ENCODE measurements at regions not wholly inside any gene's neighbourhood (a gene's known extent, or its start where the extent isn't known, plus 50 kb on each side); places are given as distances from the start of the nearest gene placed in this dataset.
A peak's percentile ranks its signal among the peaks of the same experiment; 100 is the strongest.

GRCh38 chr6:1091900-1092299, 220.0 kb upstream of the FOXQ1 start:
- DNase-seq (ENCODE audit: low read depth), result no peak

GRCh38 chr6:1089859-1090258, 222.0 kb upstream of the FOXQ1 start:
- DNase-seq (ENCODE audit: low read depth), result no peak

GRCh38 chr6:1088492-1089001, 223.4 kb upstream of the FOXQ1 start:
- DNase-seq (ENCODE audit: low read depth), result no peak

DNA sequence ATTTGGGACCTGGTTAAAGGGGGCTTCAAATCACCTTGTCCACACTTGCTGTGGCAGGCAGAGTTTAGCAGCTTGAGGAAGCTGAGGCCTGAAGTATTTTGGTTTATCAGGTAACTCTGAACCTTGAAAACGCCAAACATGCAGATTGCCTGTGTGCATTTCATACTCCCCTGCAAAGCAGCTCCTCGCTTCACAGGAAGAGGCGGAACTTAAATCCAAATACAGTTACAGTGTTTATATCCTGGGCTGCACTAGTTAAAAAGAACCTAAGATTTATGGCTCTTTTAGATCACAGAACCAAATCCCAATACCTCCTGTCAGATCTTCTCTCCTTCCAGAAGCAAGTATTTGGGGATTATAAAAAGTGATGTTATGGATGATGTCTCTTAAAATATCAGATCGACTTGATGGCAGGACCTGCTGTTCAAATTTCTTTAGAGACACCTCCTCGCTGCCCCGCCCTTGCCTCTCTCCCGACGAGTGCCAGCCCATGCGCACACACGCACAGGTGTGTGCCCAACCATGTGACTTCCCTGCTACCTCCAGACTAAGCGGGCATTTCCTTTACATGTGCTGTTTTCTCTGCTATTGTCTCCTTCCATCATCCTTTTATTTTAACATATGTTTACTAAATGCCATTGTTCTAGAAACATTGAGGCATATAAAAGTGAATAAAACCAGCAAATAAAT, 224.6 kb upstream of the FOXQ1 start:
- no peak for DNase-seq (ENCODE audit: low read depth)

- no peak for DNase-seq (ENCODE audit: low read depth)
These were observed 225.3 kb upstream of the FOXQ1 start for GRCh38 chr6:1086446-1087153.

GRCh38 chr6:1082285-1082935, 229.5 kb upstream of the FOXQ1 start:
- peak; percentile 3 for DNase-seq (ENCODE audit: low read depth)

GRCh38 chr6:1081551-1082284, 230.2 kb upstream of the FOXQ1 start:
- DNase-seq (ENCODE audit: low read depth), result no peak

GRCh38 chr6:1080453-1081337, 231.2 kb upstream of the FOXQ1 start:
- no peak for DNase-seq (ENCODE audit: low read depth)

DNA sequence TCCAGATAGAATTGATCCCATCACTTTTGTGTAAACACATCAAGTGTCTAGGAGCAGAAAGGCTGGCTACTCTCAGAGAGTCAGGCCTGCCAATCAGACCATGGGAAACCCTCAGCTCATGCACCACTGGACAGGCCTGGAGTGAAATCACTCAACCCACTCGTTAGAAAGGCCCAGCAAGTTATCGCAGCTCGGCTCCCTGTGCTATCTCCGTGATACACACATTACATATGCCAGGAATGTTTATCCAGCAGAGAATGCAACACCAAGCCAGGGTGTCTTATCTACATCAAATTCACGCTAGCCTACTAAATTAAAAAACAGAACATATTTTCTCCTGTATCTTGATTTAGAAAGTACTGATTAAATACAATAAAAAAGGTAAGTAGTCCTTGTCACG, 232.4 kb upstream of the FOXQ1 start:
- no peak for DNase-seq (ENCODE audit: low read depth)

GRCh38 chr6:1077478-1078416, 234.2 kb upstream of the FOXQ1 start:
- no peak for DNase-seq (ENCODE audit: low read depth)

DNA sequence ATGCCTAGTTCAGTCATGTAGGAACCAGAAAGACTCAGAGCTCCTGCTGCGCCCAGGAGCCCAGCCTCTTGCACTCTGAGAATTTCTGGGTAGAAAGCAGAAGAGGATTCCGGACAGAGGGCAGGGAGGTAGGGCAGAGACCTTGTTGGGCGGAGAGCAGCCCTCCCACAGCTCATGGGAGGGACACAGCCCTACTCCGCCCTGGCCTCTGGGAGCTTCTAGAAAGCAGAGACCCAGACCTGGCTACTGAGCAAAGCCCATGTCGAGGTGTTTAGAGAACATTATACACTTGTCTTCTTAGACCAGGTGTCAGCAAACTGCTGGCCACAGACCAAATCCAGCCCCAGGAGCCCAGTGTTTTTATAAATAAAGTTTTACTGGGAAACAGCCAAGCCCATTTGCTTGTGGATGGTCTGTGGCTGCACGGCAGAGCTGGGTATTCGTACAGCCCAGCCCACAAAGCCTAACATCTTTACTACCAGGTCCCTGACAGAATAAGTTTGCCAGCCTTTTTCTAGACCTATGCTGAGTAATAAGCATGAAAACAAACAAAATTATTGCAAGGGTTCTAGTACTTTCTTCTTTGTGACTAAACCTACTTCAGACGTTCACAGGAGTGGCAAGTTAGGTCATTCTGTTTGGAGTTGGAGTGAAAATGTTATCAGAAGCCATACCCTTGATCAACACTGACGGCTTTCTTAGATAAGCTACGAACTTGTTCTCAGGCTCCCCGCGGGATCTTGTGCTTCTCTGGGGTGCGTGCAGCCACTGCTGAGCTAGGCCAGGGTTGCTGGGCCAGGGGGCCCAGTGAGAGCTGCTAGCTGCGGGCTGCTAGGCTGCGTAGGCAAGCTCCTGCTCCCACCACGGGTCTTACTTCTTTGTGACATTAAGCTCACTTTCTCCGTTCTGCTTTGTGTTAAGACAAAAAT, 235.1 kb upstream of the FOXQ1 start:
- no peak for DNase-seq (ENCODE audit: low read depth)

DNA sequence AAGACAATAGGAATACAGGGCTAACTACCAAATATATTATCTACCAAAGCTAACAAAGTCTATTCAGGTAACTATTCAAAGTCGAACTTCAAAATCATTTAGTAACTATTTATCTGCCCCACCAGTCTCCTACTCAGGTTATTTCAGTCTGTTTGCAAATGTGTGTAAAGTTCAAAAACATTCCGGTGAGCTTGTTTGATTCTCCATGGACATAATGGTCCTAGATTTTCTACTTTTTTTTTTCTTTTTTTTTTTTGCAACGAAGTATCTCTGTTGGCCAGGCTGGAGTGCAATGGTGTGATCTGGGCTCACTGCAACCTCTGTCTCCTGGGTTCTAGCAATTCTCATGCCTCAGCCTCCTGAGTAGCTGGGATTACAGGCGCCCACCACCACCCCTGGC, 236.0 kb upstream of the FOXQ1 start:
- DNase-seq (ENCODE audit: low read depth), result no peak

- DNase-seq (ENCODE audit: low read depth), result no peak
These were observed 236.5 kb upstream of the FOXQ1 start for GRCh38 chr6:1075444-1075843.

DNA sequence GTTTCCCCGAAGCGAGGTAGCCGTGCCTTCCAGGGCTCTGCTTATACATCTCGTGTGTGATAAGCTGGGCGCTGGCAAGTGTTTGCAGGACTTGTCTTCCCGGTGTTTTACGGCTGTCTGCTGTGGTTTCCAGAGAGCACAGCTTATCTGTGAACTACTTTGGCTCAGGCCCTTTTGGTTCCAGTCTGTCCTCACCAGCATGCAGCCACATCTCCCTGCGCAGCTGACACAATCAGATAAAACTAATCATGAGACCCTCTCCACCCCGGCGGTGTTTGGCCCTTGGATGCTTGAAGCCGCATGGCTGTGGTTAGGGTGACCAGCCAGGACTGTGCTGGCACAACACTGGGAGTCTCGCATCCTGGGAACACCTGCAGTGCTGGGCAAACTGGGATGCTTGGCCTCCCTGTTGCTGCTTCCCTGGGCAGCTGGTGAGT, 241.8 kb upstream of the FOXQ1 start:
- DNase-seq (ENCODE audit: low read depth), result no peak

DNA sequence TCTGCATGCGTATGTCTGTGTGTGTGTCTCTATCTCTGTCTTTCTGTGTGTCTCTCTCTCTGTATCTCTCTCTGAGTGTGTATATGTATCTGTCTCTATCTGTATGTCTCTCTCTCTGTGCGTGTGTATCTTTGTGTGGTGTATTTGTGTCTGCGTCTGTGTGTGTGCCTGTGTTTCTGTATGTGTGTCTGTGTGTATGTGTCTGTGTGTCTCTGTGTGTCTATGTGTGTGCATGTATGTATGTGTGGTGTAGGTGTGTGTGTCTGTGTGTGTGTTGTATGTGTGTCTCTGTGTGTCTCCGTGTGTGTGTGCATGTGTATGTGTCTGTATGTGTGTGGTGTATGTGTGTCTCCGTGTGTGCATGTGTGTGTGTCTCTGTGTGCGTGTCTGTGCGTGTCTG, 243.0 kb upstream of the FOXQ1 start:
- DNase-seq (ENCODE audit: low read depth), result no peak

DNA sequence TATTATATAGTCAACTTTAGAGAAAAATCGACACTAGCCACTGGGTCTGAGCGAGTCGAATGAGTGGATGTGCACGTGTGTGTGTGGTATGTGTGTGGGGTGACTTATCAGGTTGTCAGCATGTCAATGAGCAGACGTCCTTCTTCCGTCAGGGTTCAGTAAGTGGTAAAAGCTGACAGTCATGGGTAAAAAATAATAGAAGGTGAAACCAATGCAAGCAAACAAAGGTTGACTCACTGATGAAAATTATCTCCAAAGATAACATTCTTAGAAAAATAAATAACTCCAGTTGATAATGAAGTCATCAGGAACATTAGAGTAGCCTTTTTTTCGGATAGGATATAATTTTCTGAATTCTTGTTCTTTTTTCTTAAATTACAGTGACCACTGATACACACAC, 243.8 kb upstream of the FOXQ1 start:
- no peak for DNase-seq (ENCODE audit: low read depth)

GRCh38 chr6:1067346-1067745, 244.6 kb upstream of the FOXQ1 start:
- DNase-seq (ENCODE audit: low read depth), result no peak

DNA sequence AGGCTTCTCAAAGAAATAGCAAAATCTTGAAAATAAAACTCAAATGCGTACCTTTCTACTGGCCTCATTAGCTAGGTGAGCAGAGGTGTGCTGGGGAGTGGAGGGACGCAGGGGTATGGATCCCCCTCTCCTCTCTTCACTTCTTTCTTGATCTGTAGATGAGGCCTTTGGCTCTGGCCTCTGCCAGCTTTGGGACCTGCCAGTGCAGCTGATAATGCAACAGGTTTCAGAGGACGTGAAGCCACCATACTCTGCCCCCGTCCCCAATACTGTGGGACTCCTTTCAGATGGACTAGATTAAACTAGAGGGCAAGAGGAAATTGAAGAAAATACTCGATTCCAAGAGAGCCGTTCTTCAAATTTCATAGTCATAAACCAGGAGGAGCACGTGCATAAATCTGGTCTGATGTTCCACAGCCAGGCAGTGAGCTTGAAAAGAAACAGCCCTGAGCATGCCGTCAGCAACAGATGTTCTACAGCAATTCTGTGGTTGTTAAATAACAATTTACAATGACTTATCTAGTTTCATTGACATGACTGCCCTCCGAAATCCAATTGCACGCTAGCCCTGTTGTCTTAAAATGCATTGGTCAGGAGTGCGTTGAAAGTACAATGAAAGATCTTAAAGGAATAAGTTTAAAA, 245.3 kb upstream of the FOXQ1 start:
- DNase-seq (ENCODE audit: low read depth), result no peak
